Keratinocyte (primary cell): ENCODE measurements at regions not wholly inside any gene's neighbourhood (a gene's known extent, or its start where the extent isn't known, plus 50 kb on each side); places are given as distances from the start of the nearest gene placed in this dataset.

ENCODE experiments used
- CTCF ChIP-seq, 3 experiments: IDR thresholded peaks in 1 of 3; conservative IDR thresholded peaks in 1 of 3; optimal IDR thresholded peaks in 1 of 3; 2 replicates in 2 of 3; 3 replicates in 1 of 3; pipeline versions ENCODE3 to v1.5.1; 2011; ENCODE audit warnings: low read length in 3 of 3, mild to moderate bottlenecking in 3 of 3, moderate library complexity in 2 of 3, control low read depth in 1 of 3, inconsistent platforms in 1 of 3; ENCODE audit not compliant: insufficient read depth in 2 of 3; ENCODE audit errors: extremely low read depth in 1 of 3
- EZH2 ChIP-seq: IDR thresholded peaks from one replicate; pipeline ENCODE4 v1.6.1; 2012; ENCODE audit warnings: inconsistent platforms, mild to moderate bottlenecking, low read length, moderate library complexity

DNA sequence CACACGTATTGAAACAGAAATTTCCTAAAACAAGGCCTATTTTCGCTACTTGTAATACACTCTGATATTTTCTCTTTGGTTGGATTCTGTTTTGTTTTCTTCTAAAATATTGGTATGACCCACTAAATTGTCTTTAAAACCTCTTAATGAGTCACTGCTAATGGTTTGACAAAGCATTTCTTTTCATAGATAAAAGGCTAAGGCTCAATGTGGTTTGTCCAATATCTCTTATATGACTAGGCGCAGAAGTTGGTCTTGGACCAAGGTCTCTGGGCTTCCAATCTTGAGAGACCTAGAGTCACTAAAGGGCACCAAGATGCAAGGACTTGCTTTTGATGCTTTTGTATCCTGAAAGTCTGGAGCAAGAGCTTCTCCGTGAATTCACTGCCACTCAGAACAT is 498.2 kb upstream of the TCF4 start:
- TF ChIP-seq CTCF (optimal IDR thresholded peaks at IDR 0.05 in 1 of 3, IDR thresholded peaks at IDR 0.05 in 1 of 3, conservative IDR thresholded peaks at IDR 0.05 in 1 of 3; ENCODE audit: extremely low read depth in 1 of 3, insufficient read depth in 2 of 3, low read length in 3 of 3) (no peak), EZH2 (no peak)
